Lung (tissue), 11 donors: ENCODE measurements at regions not wholly inside any gene's neighbourhood (a gene's known extent, or its start where the extent isn't known, plus 50 kb on each side); places are given as distances from the start of the nearest gene placed in this dataset.

Experiments used
- ATAC-seq: fragments of 200-7000 bp; cut with Tn5 transposase; one replicate; pipeline ENCODE4 v1.9.1; 2020; ENCODE audit warnings: moderate number of reproducible peaks; ENCODE audit not compliant: insufficient read depth, low FRiP score
- DNase-seq, 3 donors: peaks; one replicate each; pipeline ENCODE4 v3.0.0-alpha.2; 2013 to 2017
- H3K27ac ChIP-seq, 2 donors: one replicate each; pipeline ENCODE4 v1.5.1; 2013; ENCODE audit warnings: mild to moderate bottlenecking in 2 of 2, moderate library complexity in 2 of 2, control low read depth in 1 of 2, inconsistent platforms in 1 of 2, low read depth in 1 of 2, low read length in 1 of 2
- H3K27me3 ChIP-seq, 3 donors: one replicate each; pipeline ENCODE4 v1.5.1; 2013; ENCODE audit warnings: low read length in 2 of 3; ENCODE audit not compliant: control insufficient read depth in 3 of 3, insufficient read depth in 3 of 3
- H3K36me3 ChIP-seq, 4 donors: one replicate each; pipeline ENCODE4 v1.5.1; 2013; ENCODE audit warnings: low read length in 4 of 4, mild to moderate bottlenecking in 1 of 4, moderate library complexity in 1 of 4; ENCODE audit not compliant: control insufficient read depth in 4 of 4, insufficient read depth in 4 of 4
- H3K4me1 ChIP-seq, 5 donors: one replicate each; pipeline ENCODE4 v1.5.1; 2013; ENCODE audit warnings: low read length in 5 of 5, mild to moderate bottlenecking in 2 of 5, moderate library complexity in 1 of 5; ENCODE audit not compliant: control insufficient read depth in 5 of 5, insufficient read depth in 5 of 5
- H3K4me3 ChIP-seq: one replicate; pipeline ENCODE4 v1.5.1; 2013; ENCODE audit warnings: mild to moderate bottlenecking, control low read depth, moderate library complexity
- H3K9ac ChIP-seq, 2 donors: one replicate each; pipeline ENCODE4 v1.5.1; 2013; ENCODE audit warnings: low read length in 2 of 2, control low read depth in 1 of 2; ENCODE audit not compliant: insufficient read depth in 1 of 2
- H3K9me3 ChIP-seq, 4 donors: one replicate each; pipeline ENCODE4 v1.5.1; 2013; ENCODE audit warnings: low read length in 3 of 4, mild to moderate bottlenecking in 1 of 4, moderate library complexity in 1 of 4; ENCODE audit not compliant: control insufficient read depth in 4 of 4, insufficient read depth in 3 of 4
- WGBS, 2 donors: extraction: QIAGEN DNeasy Blood & Tissue Kit; methylation state at CpG; one replicate each; pipeline ENCODE4 v1.1.7; 2013; 5-methylcytosine and 5-hydroxymethylcytosine counted together
- TF ChIP-seq, protein P1 (sequence below): IDR thresholded peaks from 2 replicates; pipeline ENCODE4 v1.5.1; 2012; ENCODE audit warnings: mild to moderate bottlenecking; ENCODE audit errors: control extremely low read depth, extremely low read depth
- donor health status: control.
- donor health status: control.
- donor health status: Bipolar disorder and iron deficiency.
- donor health status: healthy.
- donor health status: DM: yes; HTN: yes; CAD: no.

DNA sequence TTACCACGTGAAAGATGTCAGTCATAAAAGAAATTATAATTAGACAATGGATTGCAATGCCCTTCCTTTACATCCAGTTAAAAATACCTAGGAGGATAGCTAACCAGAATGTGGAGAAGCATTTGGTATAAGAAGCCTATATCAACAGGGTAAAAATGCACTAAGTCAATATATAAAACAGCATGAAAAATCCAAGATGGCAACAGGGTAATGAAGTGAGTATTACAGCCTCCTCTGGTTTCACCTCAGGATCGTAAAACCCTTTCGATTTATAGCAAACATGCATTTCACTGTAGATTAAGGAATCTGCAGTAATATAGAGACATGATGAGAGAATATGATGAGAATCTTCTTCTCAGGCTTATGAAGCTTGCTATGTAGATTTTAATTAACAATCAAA is 999.3 kb downstream of the NR2F1-AS1 start:
- no peaks in the 10 kb centered on the region for H3K4me1 ChIP-seq

DNA sequence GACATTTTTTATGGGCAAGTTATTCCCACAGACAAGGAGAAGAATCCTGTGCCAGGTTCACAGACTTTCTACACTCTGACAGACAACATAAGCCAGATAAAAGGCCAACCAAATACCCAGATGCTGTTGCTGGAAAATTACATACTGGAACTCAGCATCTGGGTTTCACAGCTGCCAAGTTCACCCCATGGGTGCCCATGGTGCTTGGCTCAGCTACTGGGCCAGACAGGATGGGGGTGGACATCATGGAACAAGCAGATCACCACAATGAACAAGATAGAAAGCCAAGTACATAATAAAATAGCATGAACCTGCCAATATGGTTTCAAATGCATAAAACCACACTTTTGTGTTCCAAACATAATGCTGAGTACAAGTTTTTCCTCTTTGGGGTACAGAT is 999.8 kb downstream of the NR2F1-AS1 start:
- ATAC-seq (no peak), DNase-seq (no peak)
- Histone ChIP-seq H3K9me3 (no peaks in the 10 kb centered on the region), H3K36me3 (no peaks in the 10 kb centered on the region), H3K27ac (no peak overlapping the region), H3K4me1 (no peaks in the 10 kb centered on the region), H3K9ac (no peak overlapping the region), H3K27me3 (no peaks in the 10 kb centered on the region), H3K4me3 (no peak overlapping the region)
- TF ChIP-seq, protein P1, sequence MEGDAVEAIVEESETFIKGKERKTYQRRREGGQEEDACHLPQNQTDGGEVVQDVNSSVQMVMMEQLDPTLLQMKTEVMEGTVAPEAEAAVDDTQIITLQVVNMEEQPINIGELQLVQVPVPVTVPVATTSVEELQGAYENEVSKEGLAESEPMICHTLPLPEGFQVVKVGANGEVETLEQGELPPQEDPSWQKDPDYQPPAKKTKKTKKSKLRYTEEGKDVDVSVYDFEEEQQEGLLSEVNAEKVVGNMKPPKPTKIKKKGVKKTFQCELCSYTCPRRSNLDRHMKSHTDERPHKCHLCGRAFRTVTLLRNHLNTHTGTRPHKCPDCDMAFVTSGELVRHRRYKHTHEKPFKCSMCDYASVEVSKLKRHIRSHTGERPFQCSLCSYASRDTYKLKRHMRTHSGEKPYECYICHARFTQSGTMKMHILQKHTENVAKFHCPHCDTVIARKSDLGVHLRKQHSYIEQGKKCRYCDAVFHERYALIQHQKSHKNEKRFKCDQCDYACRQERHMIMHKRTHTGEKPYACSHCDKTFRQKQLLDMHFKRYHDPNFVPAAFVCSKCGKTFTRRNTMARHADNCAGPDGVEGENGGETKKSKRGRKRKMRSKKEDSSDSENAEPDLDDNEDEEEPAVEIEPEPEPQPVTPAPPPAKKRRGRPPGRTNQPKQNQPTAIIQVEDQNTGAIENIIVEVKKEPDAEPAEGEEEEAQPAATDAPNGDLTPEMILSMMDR = no peak

More for the DNA sequence above, 999.3 kb downstream of the NR2F1-AS1 start:
- no peak overlapping the region for H3K4me3 ChIP-seq
- 84 to 86% methylated on average over 3 of the region's 3 CpGs for WGBS, 2 donors
- DNase-seq = no peak
- ATAC-seq = no peak
- H3K9ac ChIP-seq = no peak overlapping the region
- no peaks in the 10 kb centered on the region for H3K9me3 ChIP-seq
- H3K27me3 ChIP-seq = no peaks in the 10 kb centered on the region
- no peak overlapping the region for H3K27ac ChIP-seq
- TF ChIP-seq, protein P1 = no peak
- no peaks in the 10 kb centered on the region for H3K36me3 ChIP-seq

DNA sequence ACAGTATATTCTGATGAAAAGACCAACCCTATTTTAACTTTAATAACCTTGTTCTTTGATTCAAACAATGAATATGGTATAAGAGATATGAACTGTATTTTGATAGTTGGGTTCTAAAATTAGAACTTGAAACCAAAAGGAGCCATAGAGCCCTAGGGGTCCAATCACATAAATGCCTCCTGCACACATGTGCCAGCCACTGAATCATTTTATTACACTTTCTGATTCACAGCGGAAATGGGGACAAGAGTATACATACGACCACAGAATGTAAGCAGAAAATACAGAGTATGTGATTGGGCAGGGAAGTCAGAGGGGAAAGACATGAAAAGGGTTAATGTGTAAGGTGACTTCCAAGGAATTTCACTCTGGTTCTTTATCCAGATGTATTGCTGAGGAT is 1000.2 kb downstream of the NR2F1-AS1 start:
- DNase-seq = no peak
- Histone ChIP-seq H3K4me1 (no peaks in the 10 kb centered on the region), H3K27me3 (no peaks in the 10 kb centered on the region), H3K9me3 (no peaks in the 10 kb centered on the region), H3K4me3 (no peak overlapping the region), H3K36me3 (no peaks in the 10 kb centered on the region), H3K27ac (no peak overlapping the region), H3K9ac (no peak overlapping the region)
- WGBS, 2 donors = 88 to 96% methylated on average over 2 of the region's 2 CpGs
- ATAC-seq = no peak
- TF ChIP-seq, protein P1 = no peak

DNA sequence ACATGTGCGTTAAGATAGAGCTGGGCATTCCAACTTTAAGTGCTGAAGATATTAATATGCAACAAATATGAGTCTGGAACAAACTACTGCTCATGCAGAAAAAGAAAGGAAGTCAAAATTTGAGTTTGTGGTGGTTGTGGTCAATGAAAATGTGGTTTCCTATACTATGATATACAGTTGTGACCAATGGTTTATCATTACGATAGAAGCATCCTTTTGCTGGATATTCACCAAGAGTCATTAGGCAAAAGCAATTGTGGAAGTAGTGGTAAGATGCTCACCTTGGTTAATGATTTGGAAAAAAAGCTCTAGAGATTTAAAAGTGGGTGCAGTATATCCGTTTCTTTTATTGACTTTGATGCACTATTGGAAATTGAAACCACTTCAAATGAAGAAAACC is 1007.0 kb downstream of the NR2F1-AS1 start:
- TF ChIP-seq, protein P1 = no peak
- H3K9me3 ChIP-seq = no peaks in the 10 kb centered on the region
- H3K4me3 ChIP-seq = no peak overlapping the region
- H3K27ac ChIP-seq = no peak overlapping the region
- 69 to 74% methylated on average over 3 of the region's 3 CpGs for WGBS, 2 donors
- no peaks in the 10 kb centered on the region for H3K4me1 ChIP-seq
- H3K27me3 ChIP-seq = no peaks in the 10 kb centered on the region
- H3K36me3 ChIP-seq = no peaks in the 10 kb centered on the region
- DNase-seq (no peak), ATAC-seq (no peak)
- no peak overlapping the region for H3K9ac ChIP-seq
